ENCODE measurements at regions not wholly inside any gene's neighbourhood (a gene's known extent, or its start where the extent isn't known, plus 50 kb on each side); places are given as distances from the start of the nearest gene placed in this dataset.

DNA sequence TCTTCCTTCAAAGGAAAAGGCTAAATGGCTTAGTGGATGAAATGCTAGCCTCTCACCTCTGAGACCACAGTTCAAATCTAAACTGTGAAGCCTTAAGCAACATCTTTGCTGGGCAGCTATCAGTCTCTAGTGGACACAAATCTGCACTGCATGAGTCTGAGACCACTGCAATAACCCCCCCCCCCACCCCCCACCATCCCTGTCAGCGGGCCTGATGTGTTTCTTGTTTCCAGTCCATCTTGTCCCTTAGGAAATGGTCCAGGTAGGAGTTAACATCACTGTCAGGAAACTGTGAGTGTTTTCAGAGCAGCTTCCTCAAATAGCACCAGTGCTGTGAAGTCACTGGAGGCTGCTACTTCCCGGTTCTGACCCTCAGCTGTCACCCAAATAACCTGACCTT is 140.6 kb upstream of the TMCO5A start:
- no peaks in the 10 kb centered on the region for H3K4me1 ChIP-seq
- no peaks in the 10 kb centered on the region for H3K27me3 ChIP-seq
- H3K4me2 ChIP-seq: no peak overlapping the region
- H3K9me3 ChIP-seq (ENCODE audit: low read depth): no peaks in the 10 kb centered on the region
- H3K79me2 ChIP-seq (ENCODE audit: low read depth): no peaks in the 10 kb centered on the region
- H3K27me3 Mint-ChIP-seq (ENCODE audit: insufficient read depth, low read depth): peaks cover 2% of the 10 kb centered on the region
- H3K36me3 ChIP-seq: no peaks in the 10 kb centered on the region
- peaks cover 5% of the 10 kb centered on the region for H3K9me3 Mint-ChIP-seq
- no peak overlapping the region for H3K4me3 Mint-ChIP-seq
- no peak overlapping the region for H2AFZ ChIP-seq (replicated peaks)
- peaks cover 12% of the 10 kb centered on the region for H3K4me1 Mint-ChIP-seq
- no peak overlapping the region for H3K4me3 ChIP-seq
- DNase-seq (ENCODE audit: low spot score): peak; percentile 40
- no peak overlapping the region for H3K9ac ChIP-seq
- no peak overlapping the region for H3K27ac Mint-ChIP-seq
- no peaks in the 10 kb centered on the region for H3F3A ChIP-seq (ENCODE audit: low read depth)
- TF ChIP-seq EZH2phosphoT487 (IDR thresholded peaks at IDR 0.05) (no peak), EZH2 (IDR thresholded peaks at IDR 0.05) (no peak)
- TF ChIP-seq, protein P1, sequence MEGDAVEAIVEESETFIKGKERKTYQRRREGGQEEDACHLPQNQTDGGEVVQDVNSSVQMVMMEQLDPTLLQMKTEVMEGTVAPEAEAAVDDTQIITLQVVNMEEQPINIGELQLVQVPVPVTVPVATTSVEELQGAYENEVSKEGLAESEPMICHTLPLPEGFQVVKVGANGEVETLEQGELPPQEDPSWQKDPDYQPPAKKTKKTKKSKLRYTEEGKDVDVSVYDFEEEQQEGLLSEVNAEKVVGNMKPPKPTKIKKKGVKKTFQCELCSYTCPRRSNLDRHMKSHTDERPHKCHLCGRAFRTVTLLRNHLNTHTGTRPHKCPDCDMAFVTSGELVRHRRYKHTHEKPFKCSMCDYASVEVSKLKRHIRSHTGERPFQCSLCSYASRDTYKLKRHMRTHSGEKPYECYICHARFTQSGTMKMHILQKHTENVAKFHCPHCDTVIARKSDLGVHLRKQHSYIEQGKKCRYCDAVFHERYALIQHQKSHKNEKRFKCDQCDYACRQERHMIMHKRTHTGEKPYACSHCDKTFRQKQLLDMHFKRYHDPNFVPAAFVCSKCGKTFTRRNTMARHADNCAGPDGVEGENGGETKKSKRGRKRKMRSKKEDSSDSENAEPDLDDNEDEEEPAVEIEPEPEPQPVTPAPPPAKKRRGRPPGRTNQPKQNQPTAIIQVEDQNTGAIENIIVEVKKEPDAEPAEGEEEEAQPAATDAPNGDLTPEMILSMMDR (IDR thresholded peaks at IDR 0.05): peak; percentile 47
- H4K20me1 ChIP-seq (ENCODE audit: low read depth): no peaks in the 10 kb centered on the region
- no peak overlapping the region for H3K27ac ChIP-seq
- H3K36me3 Mint-ChIP-seq: no peaks in the 10 kb centered on the region

DNA sequence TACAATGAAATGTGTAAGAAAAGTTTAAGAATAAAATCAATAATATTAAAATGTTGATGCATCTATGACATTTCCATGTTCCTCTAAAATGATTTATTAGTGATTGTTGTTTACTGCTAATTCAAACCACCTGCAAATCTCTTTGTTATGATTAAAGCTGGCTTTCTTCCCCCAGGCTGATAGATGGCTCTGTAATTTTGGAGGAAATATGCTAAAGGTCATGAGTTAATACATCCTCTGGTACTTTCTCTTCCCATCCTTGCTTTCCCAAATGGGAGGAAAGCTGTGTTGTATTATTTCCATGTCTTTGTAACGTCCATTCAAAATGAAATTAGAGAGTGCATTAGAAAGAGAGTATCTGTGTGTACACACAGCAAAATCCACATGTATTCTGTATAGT is 139.5 kb upstream of the TMCO5A start:
- no peak for DNase-seq (ENCODE audit: low spot score)
- no peak overlapping the region for H3K27ac Mint-ChIP-seq
- peaks cover 5% of the 10 kb centered on the region for H3K9me3 Mint-ChIP-seq
- H3K9ac ChIP-seq: no peak overlapping the region
- H3K4me3 ChIP-seq: no peak overlapping the region
- no peak overlapping the region for H3K27ac ChIP-seq
- H3K4me3 Mint-ChIP-seq: no peak overlapping the region
- no peaks in the 10 kb centered on the region for H3F3A ChIP-seq (ENCODE audit: low read depth)
- H3K4me1 Mint-ChIP-seq: peaks cover 12% of the 10 kb centered on the region
- no peaks in the 10 kb centered on the region for H3K4me1 ChIP-seq
- TF ChIP-seq EZH2phosphoT487 (IDR thresholded peaks at IDR 0.05): no peak
- TF ChIP-seq, protein P1 (IDR thresholded peaks at IDR 0.05): no peak
- TF ChIP-seq EZH2 (IDR thresholded peaks at IDR 0.05): no peak
- H4K20me1 ChIP-seq (ENCODE audit: low read depth): no peaks in the 10 kb centered on the region
- H3K4me2 ChIP-seq: no peak overlapping the region
- H3K27me3 ChIP-seq: no peaks in the 10 kb centered on the region
- H3K36me3 ChIP-seq: no peaks in the 10 kb centered on the region
- H3K79me2 ChIP-seq (ENCODE audit: low read depth): no peaks in the 10 kb centered on the region
- H3K27me3 Mint-ChIP-seq (ENCODE audit: insufficient read depth, low read depth): peaks cover 2% of the 10 kb centered on the region
- no peak overlapping the region for H2AFZ ChIP-seq (replicated peaks)
- H3K9me3 ChIP-seq (ENCODE audit: low read depth): no peaks in the 10 kb centered on the region
- H3K36me3 Mint-ChIP-seq: no peaks in the 10 kb centered on the region

DNA sequence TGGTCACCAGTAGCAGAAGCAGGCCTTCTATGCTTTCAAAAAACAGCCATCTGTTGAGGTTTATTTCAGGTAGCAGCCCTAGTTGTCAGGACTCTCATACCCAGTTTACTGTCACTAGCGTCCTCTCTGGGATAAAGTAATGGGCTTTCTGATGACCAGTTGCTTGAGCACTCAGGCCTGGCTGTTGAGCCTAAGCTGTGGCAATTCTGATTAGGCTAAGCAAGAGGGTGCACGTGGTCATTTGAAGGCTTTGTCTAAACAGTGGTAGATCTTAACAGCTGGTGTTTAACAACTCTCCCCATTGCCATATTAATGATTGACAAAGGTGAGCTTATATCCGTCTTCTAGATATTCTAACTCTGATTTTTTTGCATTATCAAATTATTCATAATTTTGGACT is 132.9 kb upstream of the TMCO5A start:
- Histone ChIP-seq H3K9me3 (ENCODE audit: low read depth) (no peaks in the 10 kb centered on the region), H3K9ac (no peak overlapping the region), H4K20me1 (ENCODE audit: low read depth) (no peaks in the 10 kb centered on the region), H3K4me1 (no peaks in the 10 kb centered on the region), H3K79me2 (ENCODE audit: low read depth) (no peaks in the 10 kb centered on the region), H3K27ac (no peak overlapping the region), H3K4me3 (no peak overlapping the region), H3K27me3 (no peaks in the 10 kb centered on the region), H2AFZ (replicated peaks) (peak overlapping the region; percentile 87), H3F3A (ENCODE audit: low read depth) (no peaks in the 10 kb centered on the region), H3K36me3 (no peaks in the 10 kb centered on the region), H3K4me2 (no peak overlapping the region)
- H3K9me3 Mint-ChIP-seq: peaks cover 5% of the 10 kb centered on the region
- H3K4me3 Mint-ChIP-seq: no peak overlapping the region
- TF ChIP-seq EZH2 (IDR thresholded peaks at IDR 0.05): no peak
- TF ChIP-seq EZH2phosphoT487 (IDR thresholded peaks at IDR 0.05): no peak
- TF ChIP-seq, protein P1 (IDR thresholded peaks at IDR 0.05): no peak
- no peak for DNase-seq (ENCODE audit: low spot score)
- no peaks in the 10 kb centered on the region for H3K27me3 Mint-ChIP-seq (ENCODE audit: insufficient read depth, low read depth)
- no peaks in the 10 kb centered on the region for H3K4me1 Mint-ChIP-seq
- H3K27ac Mint-ChIP-seq: no peak overlapping the region
- H3K36me3 Mint-ChIP-seq: no peaks in the 10 kb centered on the region

Data from neural progenitor cell (in vitro differentiated cells).